ENCODE measurements at regions not wholly inside any gene's neighbourhood (a gene's known extent, or its start where the extent isn't known, plus 50 kb on each side); places are given as distances from the start of the nearest gene placed in this dataset.

DNA sequence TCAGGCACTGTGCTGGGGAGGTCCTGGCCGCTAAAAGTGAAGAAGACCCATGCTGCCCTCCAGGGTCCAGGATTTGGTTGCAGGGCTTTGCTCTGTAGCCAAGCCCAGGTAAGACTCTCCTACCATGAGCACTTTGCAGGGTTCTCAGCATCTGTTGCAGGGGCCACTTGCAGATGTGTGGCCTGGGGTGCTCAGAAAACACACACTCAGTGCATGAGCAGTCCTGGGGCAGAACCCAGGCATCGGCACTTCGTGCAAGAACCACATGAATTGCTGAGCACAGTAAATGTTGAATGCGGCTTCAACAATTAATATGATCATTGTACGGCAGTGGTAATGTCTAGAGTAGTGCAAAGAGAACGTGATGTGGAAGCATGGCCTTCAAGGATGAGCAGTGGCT, 98.5 kb upstream of the SMIM21 start:
- no peak for DNase-seq

DNA sequence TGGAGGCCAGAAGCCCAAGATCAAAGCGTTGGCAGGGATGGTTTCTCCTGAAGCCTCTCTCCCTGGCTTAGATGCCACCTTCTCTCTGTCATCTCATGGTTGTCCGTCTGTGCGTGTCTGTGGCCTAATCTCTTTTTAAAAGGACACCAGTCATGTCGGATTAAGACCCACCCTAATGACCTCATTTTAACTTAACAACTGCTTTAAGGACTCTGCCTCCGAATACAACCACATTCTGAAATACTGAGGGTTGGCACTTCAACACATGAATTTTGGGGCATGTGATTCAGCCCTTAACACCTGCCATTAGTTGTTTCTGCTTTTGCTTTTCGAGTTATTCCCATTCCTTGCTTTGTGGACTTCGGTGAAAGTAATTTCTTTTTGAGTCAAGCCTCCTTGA, 97.8 kb upstream of the SMIM21 start:
- no peak for DNase-seq

DNA sequence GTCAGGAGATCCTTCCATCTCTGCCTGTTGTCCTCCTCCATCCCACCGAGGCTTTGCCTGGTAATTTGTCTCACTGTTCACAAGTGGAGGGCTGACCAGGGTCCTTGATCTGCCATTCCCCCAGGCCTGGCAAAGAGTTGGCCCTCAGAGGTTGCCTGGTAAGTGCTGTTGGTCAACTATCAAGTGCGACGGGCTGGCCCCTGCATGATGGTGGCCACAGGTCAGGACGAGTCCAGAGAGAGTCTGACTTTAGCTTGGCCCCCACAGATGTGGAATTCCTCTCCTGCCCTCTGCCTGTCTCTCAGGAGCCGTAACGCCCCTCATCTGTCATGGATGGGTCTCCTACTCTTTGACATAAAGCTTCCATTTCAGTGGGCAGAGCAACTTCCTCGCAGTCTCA, 97.3 kb upstream of the SMIM21 start:
- no peak for DNase-seq

DNA sequence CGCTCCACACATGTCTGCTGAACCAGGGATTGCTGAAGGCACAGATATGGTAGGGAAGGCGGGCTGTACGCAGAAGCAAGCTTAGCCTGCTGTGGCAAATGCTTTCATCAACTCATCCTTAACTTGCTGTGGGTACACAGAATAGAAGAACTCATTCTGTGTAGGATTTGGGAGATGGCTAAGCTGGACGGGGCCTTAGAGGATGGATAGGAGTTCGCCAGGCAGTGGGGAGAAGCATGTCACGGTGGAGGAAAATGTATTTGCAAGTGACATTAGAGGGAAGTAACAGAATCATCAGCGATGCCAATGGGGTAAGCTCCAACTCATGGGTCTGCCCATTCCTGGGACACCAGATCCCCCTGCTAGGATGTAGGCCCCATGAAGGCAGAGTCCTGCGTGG, 96.7 kb upstream of the SMIM21 start:
- no peak for DNase-seq

DNA sequence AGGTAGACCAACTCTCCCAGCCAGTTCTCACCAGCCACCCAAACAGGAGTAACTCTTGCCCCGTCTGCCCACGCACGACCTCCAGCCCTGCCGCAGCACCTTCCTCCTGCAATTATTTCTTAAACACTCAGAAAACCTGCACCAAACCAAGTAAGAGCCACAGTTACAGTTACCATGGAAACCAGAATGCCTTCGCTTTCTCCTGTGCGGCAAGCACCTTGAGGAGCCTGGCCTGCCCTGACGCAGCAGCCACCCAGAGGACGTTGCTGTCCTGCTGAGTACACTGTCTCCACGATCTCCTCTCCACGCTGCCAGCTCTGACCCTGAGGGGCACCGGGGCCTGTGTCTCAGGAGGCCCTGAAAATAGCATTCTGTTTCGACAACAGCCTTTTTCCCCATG, 94.3 kb upstream of the SMIM21 start:
- DNase-seq, result no peak

DNA sequence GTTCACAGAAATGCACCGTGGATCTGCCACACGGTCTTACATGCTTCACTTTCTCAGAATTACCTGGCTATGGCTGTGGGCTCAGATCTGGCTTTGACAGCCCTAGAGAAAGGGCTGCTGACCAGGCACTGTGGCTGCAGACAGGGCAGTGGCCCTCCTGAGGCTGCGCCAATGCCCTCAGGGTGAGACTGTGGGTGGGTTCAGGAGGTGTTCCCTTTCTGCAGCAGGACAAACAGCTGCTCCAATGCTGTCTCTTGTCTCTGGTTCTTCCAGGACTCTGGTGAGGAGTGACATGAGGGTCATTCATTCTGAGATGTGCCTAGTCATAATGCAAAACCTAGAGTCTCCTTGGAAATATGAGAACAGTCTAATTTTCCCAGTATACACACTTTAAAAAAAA, 90.5 kb upstream of the SMIM21 start:
- DNase-seq, result no peak

DNA sequence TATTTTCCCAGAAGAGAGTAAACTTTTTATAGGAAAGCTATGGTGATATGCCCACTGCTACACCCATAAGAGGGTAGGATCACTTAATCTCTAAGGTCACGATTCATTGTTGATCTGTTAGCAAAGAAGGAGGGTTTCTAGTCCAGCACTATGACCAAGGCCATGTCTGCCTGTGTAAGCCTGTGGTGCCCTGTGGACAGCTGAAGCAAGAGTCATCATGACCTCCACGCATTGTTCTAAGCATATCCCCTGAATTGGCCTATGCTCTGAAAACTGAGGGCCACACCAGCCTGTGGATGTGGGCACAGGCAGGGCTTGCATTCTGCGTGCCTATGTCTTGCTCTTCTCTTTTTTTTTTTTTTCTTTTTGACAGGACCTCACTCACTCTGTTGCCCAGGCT, 89.8 kb upstream of the SMIM21 start:
- no peak for DNase-seq

DNA sequence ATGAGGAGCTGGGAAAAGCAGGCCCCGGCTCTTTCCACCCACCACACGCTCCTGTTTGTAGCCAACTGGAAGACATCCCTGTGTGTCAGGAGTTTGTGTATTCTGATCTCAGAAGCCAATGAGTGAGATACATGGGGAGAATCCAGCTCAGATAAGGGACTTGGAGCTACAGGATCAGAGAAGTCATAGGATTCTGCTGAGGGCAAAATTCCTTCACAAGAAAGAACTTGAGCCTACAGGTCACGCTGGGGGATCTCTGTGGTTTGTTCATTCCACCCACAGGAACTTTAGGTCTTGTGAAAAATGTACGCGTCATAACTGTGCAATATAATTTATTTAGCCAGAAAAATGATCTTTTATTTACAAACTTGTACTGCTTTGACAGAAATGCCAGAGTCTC, 80.1 kb upstream of the SMIM21 start:
- DNase-seq, result no peak

DNA sequence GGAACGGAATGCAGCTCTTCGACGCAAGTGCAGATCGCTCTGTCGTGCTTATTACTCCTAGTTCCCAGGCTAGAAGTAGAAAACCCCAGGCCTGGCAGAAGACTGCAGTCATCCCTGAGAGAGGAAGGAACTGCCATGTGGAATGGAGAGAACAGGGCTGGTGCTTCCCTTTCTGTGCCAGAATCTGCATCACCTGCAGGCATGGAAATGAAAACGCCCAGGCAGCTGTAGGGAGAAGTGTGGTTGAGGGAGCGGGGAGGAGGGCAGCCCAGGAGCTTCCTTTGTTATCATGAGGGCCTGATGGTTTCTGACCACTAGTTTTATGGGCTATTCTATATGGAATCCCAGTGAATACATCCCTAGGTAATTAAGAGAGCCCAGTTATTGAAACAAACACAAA, 79.4 kb upstream of the SMIM21 start:
- DNase-seq, result no peak

DNA sequence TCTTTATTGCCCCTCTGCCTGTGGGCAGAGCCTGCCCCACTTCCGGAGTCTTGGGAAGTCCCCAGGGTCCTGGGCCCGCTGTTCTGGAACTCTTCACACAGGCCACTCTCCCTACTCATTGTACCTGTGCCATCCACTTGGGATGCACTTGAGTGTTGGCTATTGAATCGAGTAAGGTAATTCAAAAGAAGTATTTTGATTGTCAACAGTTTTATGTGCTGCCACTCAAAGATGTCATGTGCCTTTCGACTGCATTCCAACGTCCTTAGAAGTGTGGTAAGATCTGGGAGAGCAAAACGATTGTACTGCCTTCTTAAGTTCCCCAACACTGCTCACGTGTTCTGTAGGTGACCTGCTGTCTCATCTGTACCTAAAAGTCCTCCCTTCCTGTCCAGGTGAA, 77.0 kb upstream of the SMIM21 start:
- no peak for DNase-seq

DNA sequence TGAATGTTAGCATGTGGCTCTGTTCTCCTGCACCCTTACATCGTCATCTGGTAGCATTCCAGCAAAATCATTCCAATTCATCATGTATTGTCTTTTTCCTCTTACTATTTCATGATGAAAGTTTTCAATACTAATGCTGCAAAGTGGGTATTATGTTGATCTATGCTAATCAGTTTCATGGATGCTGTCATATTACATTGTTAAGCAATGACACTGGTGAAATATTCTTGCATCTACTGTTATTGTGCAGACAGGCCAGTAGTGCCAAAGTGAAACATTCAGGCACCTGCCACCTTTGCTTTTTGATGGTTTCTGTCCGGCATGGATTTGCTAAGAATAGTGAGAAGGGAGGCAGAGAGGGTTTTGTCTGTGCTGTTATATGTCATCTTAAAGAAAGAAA, 76.1 kb upstream of the SMIM21 start:
- no peak for DNase-seq

DNA sequence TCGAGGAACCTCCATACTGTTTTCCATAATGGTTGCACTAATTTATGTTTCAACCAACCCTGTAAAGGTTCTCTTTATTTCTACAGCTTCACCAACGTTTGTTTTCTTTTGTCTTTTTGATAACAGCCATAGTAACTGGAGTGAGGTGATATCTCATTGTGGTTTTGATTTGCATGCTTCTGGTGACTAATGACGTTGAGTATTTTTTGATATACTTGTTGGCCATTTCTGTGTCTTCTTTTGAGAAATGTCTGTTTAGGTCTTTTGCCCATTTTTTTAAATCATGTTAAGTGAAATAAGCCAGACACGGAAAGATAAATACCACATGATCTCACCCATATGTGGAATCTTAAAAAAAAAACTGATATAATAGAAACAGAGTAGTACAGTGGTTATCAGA, 74.8 kb upstream of the SMIM21 start:
- no peak for DNase-seq

DNA sequence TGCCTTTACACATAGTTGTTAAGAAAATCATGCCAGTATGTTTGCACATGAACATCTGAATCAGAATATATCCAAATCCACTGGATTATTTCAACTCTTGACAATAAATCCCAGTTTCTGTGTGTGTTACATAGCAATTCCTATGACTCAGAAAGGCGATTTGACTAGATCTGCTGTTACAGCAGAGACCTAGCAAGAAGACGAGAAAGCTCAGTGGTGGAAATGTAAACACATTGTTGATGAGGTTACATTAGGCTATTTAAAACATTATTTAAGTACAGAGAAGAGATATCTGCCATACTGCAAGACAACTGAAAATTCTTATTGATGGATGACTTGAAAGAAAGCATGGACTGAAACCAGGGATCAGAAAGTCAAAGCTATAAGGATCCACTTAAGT, 73.0 kb upstream of the SMIM21 start:
- no peak for DNase-seq

DNA sequence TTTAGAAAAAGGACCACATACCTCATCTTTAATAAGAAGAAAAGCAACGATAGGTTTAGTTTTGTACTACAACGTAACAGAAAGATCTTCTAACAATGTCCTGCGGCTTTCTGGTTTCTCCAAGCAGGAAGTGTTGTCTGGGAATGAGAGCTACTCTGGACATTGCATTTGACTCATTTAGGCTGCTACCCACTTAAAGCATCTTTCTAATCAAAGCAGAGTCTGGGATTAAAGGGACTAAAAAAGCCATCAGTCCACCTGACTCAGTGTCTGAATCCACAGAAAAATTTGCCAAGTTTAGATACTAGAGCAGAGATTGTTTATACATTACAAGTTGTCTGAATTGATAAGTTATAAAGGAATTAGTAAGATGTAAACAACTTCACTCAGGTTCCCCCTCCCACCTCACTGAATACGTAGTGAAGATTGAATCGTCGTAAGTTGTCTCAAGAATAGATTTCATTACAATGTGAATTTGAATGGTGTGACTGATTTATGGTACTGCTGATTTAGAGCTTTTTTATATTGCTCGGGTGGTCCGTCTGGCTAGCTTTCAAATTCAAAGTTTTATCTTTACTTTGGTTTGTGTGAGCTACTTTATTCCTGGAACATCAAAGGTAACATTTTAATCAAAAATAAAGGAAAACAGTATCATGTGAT, 70.2 kb upstream of the SMIM21 start:
- no peak for DNase-seq

DNA sequence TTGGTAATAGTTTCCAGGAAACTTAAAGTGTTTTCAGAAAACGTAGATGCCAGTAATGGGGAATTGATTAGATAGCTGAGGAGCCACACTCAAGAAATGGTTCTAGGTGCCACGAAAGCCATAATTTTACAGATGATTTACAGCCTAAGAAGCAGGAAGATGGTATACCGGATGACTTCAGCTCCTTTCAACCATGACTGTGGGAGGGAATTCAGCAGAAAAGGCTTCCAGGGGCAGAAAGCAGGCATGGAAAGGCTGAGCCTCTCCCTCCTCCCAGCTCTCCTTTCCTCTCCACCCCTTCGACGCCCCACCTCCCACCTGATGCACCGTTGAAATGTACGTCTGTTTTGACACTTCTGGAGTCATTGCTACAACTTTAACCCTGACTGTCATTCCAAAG, 68.6 kb upstream of the SMIM21 start:
- no peak for DNase-seq

DNA sequence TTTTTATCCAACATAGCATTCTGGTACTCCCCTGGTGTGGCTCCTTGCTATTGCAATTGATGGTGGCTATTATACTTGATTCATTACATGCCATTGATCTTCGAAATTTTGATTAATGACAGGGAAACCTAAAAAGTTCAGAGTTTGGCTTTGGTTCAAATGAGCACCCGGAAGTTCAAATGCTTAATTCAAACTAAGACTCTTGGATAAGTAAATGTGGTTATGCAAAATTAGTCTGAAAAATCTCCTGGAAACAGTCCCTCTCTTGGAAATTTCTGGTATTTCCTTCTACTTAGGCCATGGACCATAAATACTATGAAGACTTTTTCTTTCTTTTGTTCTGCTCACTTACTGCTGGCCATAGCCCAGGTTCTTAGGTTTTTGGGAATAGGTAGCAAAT, 65.3 kb upstream of the SMIM21 start:
- no peak for DNase-seq

DNA sequence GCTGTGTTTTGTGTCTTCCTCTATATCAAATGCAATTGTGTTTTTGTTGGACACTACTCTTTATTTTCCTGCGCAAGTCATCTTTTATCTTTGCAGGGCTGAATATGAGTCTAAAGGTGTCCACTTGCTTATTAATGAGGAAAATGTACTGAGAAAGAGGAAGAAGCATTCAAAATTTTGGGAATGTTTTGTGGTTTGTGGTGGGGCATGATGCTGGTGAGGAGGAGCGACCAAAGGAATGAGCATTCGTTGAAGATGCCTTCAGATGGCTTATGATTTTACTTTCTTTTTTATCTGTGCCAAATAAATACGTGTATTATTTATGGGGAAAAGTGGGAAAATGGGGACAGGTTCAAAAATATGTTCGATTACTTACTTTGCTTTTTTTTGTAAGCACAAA, 63.9 kb upstream of the SMIM21 start:
- no peak for DNase-seq

DNA sequence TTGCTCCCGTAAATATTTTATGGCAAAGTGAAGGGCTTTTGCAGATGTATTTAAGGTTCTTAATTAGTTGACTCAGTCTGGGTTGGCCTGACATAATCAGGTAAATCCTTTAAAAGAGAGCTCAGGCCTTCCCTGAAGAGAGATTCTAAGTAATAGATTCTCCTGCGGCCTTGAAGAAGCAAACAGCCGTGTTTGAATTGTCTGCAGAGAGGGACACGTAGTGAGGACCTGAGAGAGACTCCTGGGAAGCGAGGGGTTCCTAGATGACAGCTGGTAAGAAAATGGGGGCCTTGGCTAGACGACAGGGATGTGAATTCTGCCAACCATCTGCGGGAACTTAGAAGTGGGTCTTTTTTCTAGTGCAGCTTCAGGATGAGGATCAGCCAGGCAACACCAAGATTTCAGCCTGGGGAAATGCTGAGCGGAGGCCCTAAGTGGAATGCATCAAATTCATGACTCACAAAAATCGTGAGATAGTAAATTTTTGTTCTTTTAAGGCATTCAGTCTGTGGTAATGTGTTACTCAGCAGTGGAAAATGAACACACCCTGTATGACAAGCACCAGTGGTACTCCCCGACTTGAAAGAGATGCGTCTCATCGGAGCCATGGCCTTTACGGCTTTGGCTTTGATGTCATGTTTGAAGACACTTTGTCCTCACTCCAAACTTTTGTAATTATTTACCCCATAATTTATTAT, 62.1 kb upstream of the SMIM21 start:
- no peak for DNase-seq

DNA sequence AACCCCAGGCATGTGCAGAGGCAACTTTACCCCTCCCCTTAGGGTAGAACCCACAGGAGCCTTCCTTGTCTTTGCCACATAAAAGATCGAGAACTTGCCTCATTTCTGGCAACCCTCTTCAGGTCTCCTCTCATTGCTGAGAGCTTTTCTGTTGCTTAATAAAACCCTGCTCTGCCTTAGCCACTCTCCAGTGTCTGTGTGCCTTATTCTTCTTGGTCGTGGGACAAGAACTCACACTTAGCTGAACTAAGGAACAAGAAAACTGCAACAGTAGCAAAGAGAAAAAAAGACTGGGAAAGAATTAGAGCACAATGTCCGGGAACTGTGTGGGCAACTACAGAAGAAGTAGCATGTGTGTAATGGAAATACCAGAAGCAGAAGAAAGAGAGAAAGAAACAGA, 56.2 kb upstream of the SMIM21 start:
- no peak for DNase-seq

DNA sequence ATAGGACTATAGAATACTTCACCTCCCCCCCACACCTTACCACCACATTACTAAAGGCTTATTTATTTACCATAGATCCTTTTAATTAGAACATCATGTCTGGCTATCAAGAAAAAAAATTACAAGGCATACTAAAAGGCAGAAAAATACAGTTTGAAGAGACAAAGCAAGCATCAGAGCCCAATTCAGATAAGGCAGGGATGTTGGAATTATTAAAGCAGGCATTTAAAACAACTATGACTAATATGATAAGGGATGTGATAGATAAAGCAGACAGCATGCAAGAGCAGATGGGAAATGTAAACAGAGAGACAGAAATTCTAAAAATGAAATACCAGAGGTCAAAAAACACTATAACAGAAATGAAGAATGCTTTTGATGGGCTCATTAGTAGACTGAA, 55.4 kb upstream of the SMIM21 start:
- DNase-seq, result no peak

DNA sequence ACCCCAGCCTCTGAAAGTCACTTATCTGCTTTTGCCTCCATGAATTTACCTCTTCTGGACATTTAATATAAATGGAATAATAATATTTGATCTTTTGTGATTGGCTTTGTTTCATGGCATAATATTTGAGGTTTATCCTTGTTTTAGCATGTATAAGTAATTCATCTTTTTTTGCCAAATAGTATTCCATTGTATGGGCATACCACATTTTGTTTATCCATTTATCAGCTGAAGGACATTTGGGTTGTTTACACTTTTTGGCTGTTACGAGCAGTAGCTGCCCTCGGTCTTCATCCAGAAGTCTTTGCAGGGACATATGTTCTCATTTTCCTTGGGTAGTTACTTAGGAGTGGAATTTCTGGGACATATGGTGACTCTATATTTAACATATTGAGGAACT, 53.0 kb upstream of the SMIM21 start:
- DNase-seq, result no peak

DNA sequence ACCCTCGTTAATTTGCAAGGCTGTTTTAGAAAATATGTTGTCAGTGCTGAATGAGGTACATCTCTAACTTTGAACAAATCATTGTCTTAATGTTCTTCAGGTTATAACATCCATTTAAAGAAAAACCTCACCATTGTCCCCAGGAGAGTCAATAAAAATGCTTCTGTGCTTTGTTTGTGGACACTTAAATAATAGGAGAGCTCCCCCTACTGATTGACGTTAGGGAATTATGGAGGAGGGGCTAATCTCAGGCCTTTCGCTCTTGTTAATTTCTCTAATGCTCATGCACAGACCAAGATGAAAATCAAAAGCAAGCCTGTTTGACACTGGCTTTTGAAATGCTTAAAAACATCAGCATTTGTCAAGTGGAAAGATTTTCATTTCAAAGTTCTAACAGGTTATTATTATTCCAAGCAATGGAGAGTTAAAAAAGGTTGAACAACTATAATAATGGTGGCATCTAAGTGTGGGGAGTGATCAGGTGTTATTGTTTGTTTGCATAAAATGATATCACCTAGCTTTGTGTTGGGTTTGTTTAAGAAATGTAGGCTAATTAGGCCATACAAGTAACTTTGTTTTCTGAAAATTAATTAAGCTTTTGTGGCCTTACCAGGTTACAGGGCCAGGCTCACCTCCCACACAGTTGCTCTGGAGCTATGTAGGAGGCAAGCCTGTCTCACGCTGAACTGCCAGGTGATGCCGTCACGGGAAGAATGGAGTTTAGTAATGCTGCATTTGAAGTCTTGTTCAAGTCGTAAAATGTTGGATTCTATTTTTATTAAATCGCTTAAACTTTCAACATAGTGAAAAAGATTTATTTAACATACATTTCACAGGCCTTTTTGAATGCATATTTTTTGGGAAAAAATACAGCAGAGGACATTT, 51.7 kb upstream of the SMIM21 start:
- DNase-seq, result peak; percentile 54

DNA sequence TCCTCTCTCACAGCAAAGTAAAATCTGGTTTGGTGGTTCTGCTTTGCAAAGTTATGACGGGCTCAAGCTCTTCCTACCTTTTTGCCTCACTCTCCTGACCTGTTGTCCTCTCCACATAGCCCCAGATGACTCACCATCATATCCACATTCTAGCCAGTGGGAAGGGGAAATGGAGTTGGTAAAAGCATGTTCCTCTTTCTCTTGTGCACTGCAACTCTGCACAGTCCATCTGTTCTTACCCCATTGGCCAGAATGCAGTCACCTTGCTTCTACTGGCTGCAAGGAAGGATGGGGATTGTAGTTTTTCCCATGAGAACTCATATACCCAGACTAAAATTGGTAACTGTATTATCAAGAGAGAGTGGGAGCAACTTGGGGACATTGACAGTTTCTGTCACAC, 50.4 kb upstream of the SMIM21 start:
- no peak for DNase-seq
